H9 (cell line): ENCODE measurements at regions not wholly inside any gene's neighbourhood (a gene's known extent, or its start where the extent isn't known, plus 50 kb on each side); places are given as distances from the start of the nearest gene placed in this dataset.

Experiments used
- DNase-seq: peaks from one replicate; pipeline ENCODE4 v3.0.0-alpha.2; 2017
- H2AFZ ChIP-seq: one replicate; pipeline ENCODE4 v1.6.1; 2013; ENCODE audit warnings: mild to moderate bottlenecking, low read length, control low read depth, moderate library complexity
- H2AK5ac ChIP-seq: 2 replicates; pipeline ENCODE4 v1.6.1; 2013; ENCODE audit warnings: low read length, control low read depth, mixed read lengths; ENCODE audit not compliant: insufficient read length
- H2BK120ac ChIP-seq: one replicate; pipeline ENCODE4 v1.6.1; 2013; ENCODE audit warnings: low read depth, mild to moderate bottlenecking, low read length, control low read depth, inconsistent platforms; ENCODE audit not compliant: poor library complexity, severe bottlenecking
- H2BK12ac ChIP-seq: 2 replicates; pipeline ENCODE4 v1.6.1; 2013; ENCODE audit warnings: low read length, control low read depth, mixed read lengths, low read depth; ENCODE audit not compliant: insufficient read length
- H2BK15ac ChIP-seq: 2 replicates; pipeline ENCODE4 v1.6.1; 2013; ENCODE audit warnings: low read depth, low read length, control low read depth
- H2BK20ac ChIP-seq: one replicate; pipeline ENCODE4 v1.6.1; 2013; ENCODE audit warnings: low read depth, mild to moderate bottlenecking, low read length, control low read depth, inconsistent platforms; ENCODE audit not compliant: poor library complexity, severe bottlenecking
- H2BK5ac ChIP-seq: 2 replicates; pipeline ENCODE4 v1.6.1; 2013; ENCODE audit warnings: low read length, control low read depth, mixed read lengths; ENCODE audit not compliant: insufficient read length
- H3K14ac ChIP-seq: 2 replicates; pipeline ENCODE4 v1.6.1; 2013; ENCODE audit warnings: low read length, control low read depth; ENCODE audit not compliant: insufficient read depth
- H3K18ac ChIP-seq: 2 replicates; pipeline ENCODE4 v1.6.1; 2013; ENCODE audit warnings: low read depth, mild to moderate bottlenecking, mixed read lengths, low read length, control low read depth; ENCODE audit not compliant: insufficient read length
- H3K23ac ChIP-seq: 2 replicates; pipeline ENCODE4 v1.6.1; 2013; ENCODE audit warnings: low read length, control low read depth, mixed read lengths, low read depth; ENCODE audit not compliant: insufficient read length
- H3K23me2 ChIP-seq: 2 replicates; pipeline ENCODE4 v1.6.1; 2013; ENCODE audit warnings: low read depth, mild to moderate bottlenecking, mixed read lengths, low read length, control low read depth; ENCODE audit not compliant: insufficient read length, poor library complexity, severe bottlenecking
- H3K27ac ChIP-seq: 2 replicates; pipeline ENCODE4 v1.5.1; 2013; ENCODE audit warnings: low read length, control low read depth, mixed read lengths, low read depth; ENCODE audit not compliant: insufficient read length
- H3K27me3 ChIP-seq: 2 replicates; pipeline ENCODE4 v1.6.1; 2013; ENCODE audit warnings: low read length, control low read depth, inconsistent platforms; ENCODE audit not compliant: insufficient read depth
- H3K4ac ChIP-seq: 2 replicates; pipeline ENCODE4 v1.6.1; 2013; ENCODE audit warnings: low read depth, mild to moderate bottlenecking, control low read depth, inconsistent platforms, low read length, moderate library complexity
- H3K4me1 ChIP-seq: 2 replicates; pipeline ENCODE4 v1.6.1; 2013; ENCODE audit warnings: low read length, control low read depth, inconsistent platforms; ENCODE audit not compliant: insufficient read depth
- H3K4me2 ChIP-seq: 2 replicates; pipeline ENCODE4 v1.6.1; 2013; ENCODE audit warnings: low read length, control low read depth, mixed read lengths; ENCODE audit not compliant: insufficient read length, insufficient read depth
- H3K56ac ChIP-seq: 2 replicates; pipeline ENCODE4 v1.6.1; 2013; ENCODE audit warnings: low read depth, mild to moderate bottlenecking, mixed read lengths, low read length, control low read depth; ENCODE audit not compliant: insufficient read length
- H3K79me1 ChIP-seq: 2 replicates; pipeline ENCODE4 v1.6.1; 2013; ENCODE audit warnings: low read depth, mild to moderate bottlenecking, moderate library complexity, low read length, control low read depth, inconsistent platforms; ENCODE audit not compliant: insufficient read depth, poor library complexity, severe bottlenecking
- H3K79me2 ChIP-seq: 2 replicates; pipeline ENCODE4 v1.6.1; 2013; ENCODE audit warnings: low read length, control low read depth, inconsistent platforms; ENCODE audit not compliant: insufficient read depth
- H3K9ac ChIP-seq: 2 replicates; pipeline ENCODE4 v1.6.1; 2013; ENCODE audit warnings: low read length, control low read depth, mixed read lengths; ENCODE audit not compliant: insufficient read length; ENCODE audit errors: extremely low read depth
- H3K9me3 ChIP-seq: one replicate; pipeline ENCODE4 v1.6.1; 2013; ENCODE audit warnings: low read depth, low read length, inconsistent platforms; ENCODE audit not compliant: control insufficient read depth
- H3T11ph ChIP-seq: one replicate; pipeline ENCODE4 v1.6.1; 2013; ENCODE audit warnings: mild to moderate bottlenecking, low read length, control low read depth, inconsistent platforms
- H4K20me1 ChIP-seq: one replicate; pipeline ENCODE4 v1.6.1; 2013; ENCODE audit not compliant: control insufficient read depth, insufficient read length, insufficient read depth
- H4K5ac ChIP-seq: 2 replicates; pipeline ENCODE4 v1.6.1; 2013; ENCODE audit warnings: low read depth, mild to moderate bottlenecking, mixed read lengths, low read length, control low read depth; ENCODE audit not compliant: insufficient read length
- H4K8ac ChIP-seq: replicated peaks from 2 replicates; pipeline ENCODE4 v1.6.1; 2013; ENCODE audit warnings: low read length, control low read depth, mixed read lengths, low read depth; ENCODE audit not compliant: insufficient read length
- H4K91ac ChIP-seq: 2 replicates; pipeline ENCODE4 v1.6.1; 2013; ENCODE audit warnings: low read depth, mild to moderate bottlenecking, moderate library complexity, mixed read lengths, low read length, control low read depth; ENCODE audit not compliant: insufficient read length
- H3K27ac Mint-ChIP-seq, 3 experiments: 2 replicates in 2 of 3; 3 replicates in 1 of 3; pipeline ENCODE4 v1.8.0; 2020 to 2021; ENCODE audit warnings: mixed read lengths in 3 of 3, mild to moderate bottlenecking in 1 of 3, moderate library complexity in 1 of 3
- H3K27me3 Mint-ChIP-seq: 2 replicates; pipeline ENCODE4 v1.8.0; 2021; ENCODE audit warnings: low read depth, mild to moderate bottlenecking, moderate library complexity, mixed read lengths
- H3K36me3 Mint-ChIP-seq, 3 experiments: 2 replicates in 2 of 3; 3 replicates in 1 of 3; pipeline ENCODE4 v1.8.0; 2020 to 2021; ENCODE audit warnings: low read depth in 3 of 3, mixed read lengths in 3 of 3; ENCODE audit not compliant: insufficient read depth in 1 of 3
- H3K4me1 Mint-ChIP-seq, 2 experiments: 2 replicates each; pipeline ENCODE4 v1.8.0; 2020; ENCODE audit warnings: mixed read lengths in 2 of 2
- H3K4me3 Mint-ChIP-seq, 2 experiments: 2 replicates in 1 of 2; 3 replicates in 1 of 2; pipeline ENCODE4 v1.8.0; 2020 to 2021; ENCODE audit warnings: mild to moderate bottlenecking in 2 of 2, mixed read lengths in 2 of 2, moderate library complexity in 1 of 2
- H3K9me3 Mint-ChIP-seq, 2 experiments: 2 replicates in 1 of 2; 3 replicates in 1 of 2; pipeline ENCODE4 v1.8.0; 2020; ENCODE audit warnings: mild to moderate bottlenecking in 2 of 2, mixed read lengths in 2 of 2, moderate library complexity in 1 of 2
- WGBS: extraction: QIAGEN DNeasy Blood & Tissue Kit; methylation state at CpG from one replicate; pipeline ENCODE4 v1.1.7; 2013; ENCODE audit warnings: missing lambda C conversion rate, low lambda C conversion rate, mixed read lengths; ENCODE audit not compliant: insufficient read length; ENCODE audit errors: extremely low coverage; 5-methylcytosine and 5-hydroxymethylcytosine counted together
- TF ChIP-seq, protein P1 (sequence below): fragments of 200-600 bp; sonication (generic); conservative IDR thresholded peaks from 3 replicates; pipeline ENCODE4 v1.8.0; 2021; ENCODE audit warnings: antibody characterized with exemption, mild to moderate bottlenecking

DNA sequence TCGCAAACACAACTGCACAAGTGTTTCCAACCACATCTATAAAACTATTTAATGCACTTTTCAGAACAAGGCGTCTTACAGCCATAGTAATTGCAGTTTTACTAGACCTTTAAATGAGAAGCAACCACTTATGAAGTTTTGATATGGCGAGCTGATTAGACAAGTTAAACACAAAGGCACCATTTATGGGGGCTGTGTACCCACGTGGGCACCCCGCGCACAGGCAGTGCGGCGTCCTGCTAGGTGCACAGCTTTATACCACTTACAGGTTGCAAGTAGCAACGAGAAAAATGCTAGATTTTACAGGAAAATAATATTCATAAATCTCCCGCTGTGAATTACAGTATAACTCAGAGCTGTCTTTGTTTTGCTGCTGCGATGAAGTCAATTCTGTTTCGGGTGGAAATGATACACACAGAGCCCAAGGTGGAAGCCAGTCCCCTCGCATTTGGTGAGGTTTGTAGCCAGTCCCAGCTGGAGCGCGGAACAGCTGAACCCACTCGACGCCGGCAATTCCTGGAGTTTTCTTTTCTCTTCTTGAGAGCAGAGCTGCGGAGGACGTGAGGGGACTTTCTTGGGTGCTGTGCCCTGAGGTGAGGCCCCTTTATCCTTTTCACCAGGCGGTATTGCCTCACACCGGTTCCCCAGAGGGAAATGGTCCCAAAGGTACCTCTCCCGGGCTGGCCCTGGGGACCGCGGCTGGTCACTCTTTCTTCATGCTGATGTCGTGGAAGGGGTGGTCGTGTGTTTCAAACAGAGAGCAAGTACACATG lies 76.7 kb downstream of the PTGR3 start:
- Mint-ChIP-seq H3K4me3 (no peak overlapping the region), H3K27ac (no peak overlapping the region), H3K36me3 (peaks cover 0 to 1% (median 0%) of the 10 kb centered on the region in 3 experiments; a peak in 1 of 7 replicates), H3K27me3 (peaks cover 5% of the 10 kb centered on the region; the same call in 1 of the 2 replicates), H3K9me3 (peaks cover 0 to 8% of the 10 kb centered on the region in 2 experiments; a peak in 4 of 5 replicates), H3K4me1 (no peaks in the 10 kb centered on the region)
- no peak overlapping the region for H2AFZ ChIP-seq
- DNase-seq: no peak
- no peak overlapping the region for H4K91ac ChIP-seq
- H4K8ac ChIP-seq: no peak overlapping the region
- no peak overlapping the region for H3K56ac ChIP-seq
- H3K4me1 ChIP-seq: no peaks in the 10 kb centered on the region
- no peak overlapping the region for H2AK5ac ChIP-seq
- H3K9me3 ChIP-seq: no peaks in the 10 kb centered on the region
- H3K79me1 ChIP-seq: no peaks in the 10 kb centered on the region
- H3T11ph ChIP-seq: no peak overlapping the region
- H2BK15ac ChIP-seq: no peak overlapping the region
- TF ChIP-seq, protein P1, sequence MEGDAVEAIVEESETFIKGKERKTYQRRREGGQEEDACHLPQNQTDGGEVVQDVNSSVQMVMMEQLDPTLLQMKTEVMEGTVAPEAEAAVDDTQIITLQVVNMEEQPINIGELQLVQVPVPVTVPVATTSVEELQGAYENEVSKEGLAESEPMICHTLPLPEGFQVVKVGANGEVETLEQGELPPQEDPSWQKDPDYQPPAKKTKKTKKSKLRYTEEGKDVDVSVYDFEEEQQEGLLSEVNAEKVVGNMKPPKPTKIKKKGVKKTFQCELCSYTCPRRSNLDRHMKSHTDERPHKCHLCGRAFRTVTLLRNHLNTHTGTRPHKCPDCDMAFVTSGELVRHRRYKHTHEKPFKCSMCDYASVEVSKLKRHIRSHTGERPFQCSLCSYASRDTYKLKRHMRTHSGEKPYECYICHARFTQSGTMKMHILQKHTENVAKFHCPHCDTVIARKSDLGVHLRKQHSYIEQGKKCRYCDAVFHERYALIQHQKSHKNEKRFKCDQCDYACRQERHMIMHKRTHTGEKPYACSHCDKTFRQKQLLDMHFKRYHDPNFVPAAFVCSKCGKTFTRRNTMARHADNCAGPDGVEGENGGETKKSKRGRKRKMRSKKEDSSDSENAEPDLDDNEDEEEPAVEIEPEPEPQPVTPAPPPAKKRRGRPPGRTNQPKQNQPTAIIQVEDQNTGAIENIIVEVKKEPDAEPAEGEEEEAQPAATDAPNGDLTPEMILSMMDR: no peak
- no CpG with 5 or more reads among the region's 27 CpGs for WGBS
- no peak overlapping the region for H3K23ac ChIP-seq
- no peak overlapping the region for H3K4ac ChIP-seq
- H2BK120ac ChIP-seq: no peak overlapping the region
- H3K23me2 ChIP-seq: no peaks in the 10 kb centered on the region
- H4K20me1 ChIP-seq: no peaks in the 10 kb centered on the region
- H3K79me2 ChIP-seq: no peaks in the 10 kb centered on the region
- H4K5ac ChIP-seq: no peak overlapping the region
- H3K9ac ChIP-seq: no peak overlapping the region
- no peak overlapping the region for H3K27ac ChIP-seq
- no peaks in the 10 kb centered on the region; the same call in 1 of the 2 replicates for H3K27me3 ChIP-seq
- no peak overlapping the region for H2BK12ac ChIP-seq
- H3K14ac ChIP-seq: no peak overlapping the region
- no peak overlapping the region for H3K18ac ChIP-seq
- H3K4me2 ChIP-seq: no peak overlapping the region
- no peak overlapping the region for H2BK5ac ChIP-seq
- H2BK20ac ChIP-seq: no peak overlapping the region
